ENCODE measurements at regions not wholly inside any gene's neighbourhood (a gene's known extent, or its start where the extent isn't known, plus 50 kb on each side); places are given as distances from the start of the nearest gene placed in this dataset.

DNA sequence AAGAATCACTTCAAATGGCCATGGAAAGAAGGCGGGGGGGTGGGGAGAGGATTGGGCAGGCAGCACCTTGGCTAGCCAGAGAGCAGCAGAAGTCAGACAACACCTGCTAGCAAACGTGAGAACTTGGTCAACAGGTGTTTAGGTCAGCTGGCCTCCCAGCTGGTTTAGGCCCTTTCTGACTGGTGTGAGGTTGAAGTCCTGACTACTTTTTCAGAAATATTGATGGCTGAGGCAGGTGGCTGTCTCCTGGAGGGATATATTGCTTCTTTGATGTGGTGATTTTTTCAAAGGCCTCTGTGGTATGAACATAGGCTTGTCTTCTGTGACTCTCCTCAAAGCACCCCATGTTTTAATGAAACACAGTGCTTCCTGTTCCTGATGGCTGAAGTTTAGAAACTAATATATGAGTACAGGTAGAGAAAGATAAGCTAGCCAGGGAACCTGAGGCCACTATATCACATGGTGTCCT is 238.2 kb upstream of the SSTR1 start:
- Histone ChIP-seq H3K27me3 (ENCODE audit: control insufficient read depth, insufficient read depth, low read length) (no peaks in the 10 kb centered on the region), H3K9me3 (ENCODE audit: control insufficient read depth, insufficient read depth, low read depth, low read length) (no peaks in the 10 kb centered on the region), H3K27ac (ENCODE audit: low read length) (no peak overlapping the region), H3K4me3 (ENCODE audit: low read depth in 2 of 2, low read length in 2 of 2) (no peak overlapping the region), H3K36me3 (ENCODE audit: control insufficient read depth, insufficient read depth, low read length) (no peaks in the 10 kb centered on the region), H3K4me1 (ENCODE audit: control insufficient read depth, insufficient read depth, low read length) (no peaks in the 10 kb centered on the region)
- intact Hi-C loops (cut with micrococcal nuclease; ENCODE audit: unreplicated experiment) = no loop called here
- in situ Hi-C loops (cut with HindIII; ENCODE audit: low pct_unique_long_range_greater_than_20kb, low sequenced_read_pairs) = no loop called here
- CTCF ChIA-PET = no interaction called here
- BruUV-seq (replicated peaks) = no TSS peak
- no peak for ATAC-seq
- POLR2A ChIA-PET = no interaction called here
- DNase-seq (ENCODE audit: low read depth, low spot score) = no peak
- no peak for TF ChIP-seq SIN3A (IDR thresholded peaks at IDR 0.05; ENCODE audit: borderline replicate concordance, insufficient read depth, low read depth, low read length)
- no peak for TF ChIP-seq TCF7L2 (IDR thresholded peaks at IDR 0.05; ENCODE audit: low read depth, low read length)
- TF ChIP-seq REST (IDR thresholded peaks at IDR 0.05; ENCODE audit: insufficient read depth in 1 of 2, low read depth in 2 of 2, low read length in 1 of 2) = no peak
- TF ChIP-seq, protein P1, sequence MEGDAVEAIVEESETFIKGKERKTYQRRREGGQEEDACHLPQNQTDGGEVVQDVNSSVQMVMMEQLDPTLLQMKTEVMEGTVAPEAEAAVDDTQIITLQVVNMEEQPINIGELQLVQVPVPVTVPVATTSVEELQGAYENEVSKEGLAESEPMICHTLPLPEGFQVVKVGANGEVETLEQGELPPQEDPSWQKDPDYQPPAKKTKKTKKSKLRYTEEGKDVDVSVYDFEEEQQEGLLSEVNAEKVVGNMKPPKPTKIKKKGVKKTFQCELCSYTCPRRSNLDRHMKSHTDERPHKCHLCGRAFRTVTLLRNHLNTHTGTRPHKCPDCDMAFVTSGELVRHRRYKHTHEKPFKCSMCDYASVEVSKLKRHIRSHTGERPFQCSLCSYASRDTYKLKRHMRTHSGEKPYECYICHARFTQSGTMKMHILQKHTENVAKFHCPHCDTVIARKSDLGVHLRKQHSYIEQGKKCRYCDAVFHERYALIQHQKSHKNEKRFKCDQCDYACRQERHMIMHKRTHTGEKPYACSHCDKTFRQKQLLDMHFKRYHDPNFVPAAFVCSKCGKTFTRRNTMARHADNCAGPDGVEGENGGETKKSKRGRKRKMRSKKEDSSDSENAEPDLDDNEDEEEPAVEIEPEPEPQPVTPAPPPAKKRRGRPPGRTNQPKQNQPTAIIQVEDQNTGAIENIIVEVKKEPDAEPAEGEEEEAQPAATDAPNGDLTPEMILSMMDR (IDR thresholded peaks at IDR 0.05) = no peak
- no peak for TF ChIP-seq POLR2AphosphoS5 (IDR thresholded peaks at IDR 0.05; ENCODE audit: low read depth, low read length)

DNA sequence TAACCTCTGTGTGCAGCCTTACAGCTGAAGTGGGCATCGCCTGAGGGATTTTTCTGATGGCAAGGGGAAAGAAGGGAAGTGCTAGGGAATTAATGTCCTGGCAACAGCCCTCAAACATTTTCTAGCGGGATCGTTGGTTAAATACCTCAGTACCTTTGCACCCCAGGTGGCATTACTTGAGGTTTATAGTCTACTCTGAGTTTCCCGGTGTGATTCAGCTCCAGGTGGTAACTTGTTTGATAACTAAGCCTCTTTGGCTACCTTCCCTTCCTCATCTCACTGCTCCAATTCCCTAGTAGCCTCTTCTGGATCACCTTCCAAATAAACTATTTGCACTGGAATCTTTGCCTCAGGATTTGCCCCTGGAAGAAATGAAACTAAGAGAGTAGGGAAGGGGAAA is 237.0 kb upstream of the SSTR1 start:
- DNase-seq (ENCODE audit: low read depth, low spot score) (no peak), ATAC-seq (no peak)
- Histone ChIP-seq H3K36me3 (ENCODE audit: control insufficient read depth, insufficient read depth, low read length) (no peaks in the 10 kb centered on the region), H3K27ac (ENCODE audit: low read length) (no peak overlapping the region), H3K4me1 (ENCODE audit: control insufficient read depth, insufficient read depth, low read length) (no peaks in the 10 kb centered on the region), H3K9me3 (ENCODE audit: control insufficient read depth, insufficient read depth, low read depth, low read length) (no peaks in the 10 kb centered on the region), H3K4me3 (ENCODE audit: low read depth in 2 of 2, low read length in 2 of 2) (no peak overlapping the region), H3K27me3 (ENCODE audit: control insufficient read depth, insufficient read depth, low read length) (no peaks in the 10 kb centered on the region)
- TF ChIP-seq REST (IDR thresholded peaks at IDR 0.05; ENCODE audit: insufficient read depth in 1 of 2, low read depth in 2 of 2, low read length in 1 of 2) (no peak), SIN3A (IDR thresholded peaks at IDR 0.05; ENCODE audit: borderline replicate concordance, insufficient read depth, low read depth, low read length) (no peak), TCF7L2 (IDR thresholded peaks at IDR 0.05; ENCODE audit: low read depth, low read length) (no peak), POLR2AphosphoS5 (IDR thresholded peaks at IDR 0.05; ENCODE audit: low read depth, low read length) (no peak)
- TF ChIP-seq, protein P1 (IDR thresholded peaks at IDR 0.05) = no peak
- CTCF ChIA-PET = no interaction called here
- POLR2A ChIA-PET = no interaction called here
- BruUV-seq (replicated peaks) = no TSS peak
- in situ Hi-C loops (cut with HindIII; ENCODE audit: low pct_unique_long_range_greater_than_20kb, low sequenced_read_pairs) = no loop called here
- intact Hi-C loops (cut with micrococcal nuclease; ENCODE audit: unreplicated experiment) = no loop called here
